Activated CD8-positive, alpha-beta memory T cell treated with anti-CD3 and anti-CD28 coated beads for 36 hours (primary cell): ENCODE measurements at regions not wholly inside any gene's neighbourhood (a gene's known extent, or its start where the extent isn't known, plus 50 kb on each side); places are given as distances from the start of the nearest gene placed in this dataset.

ENCODE experiments used
- CTCF ChIA-PET: fragments of 350-600 bp; sonication (Branson Sonifier 250); formaldehyde crosslinking; loops from one replicate; lab custom pipeline; 2021; ENCODE audit warnings: antibody characterized with exemption; lab: Charles Lee
- POLR2A ChIA-PET: fragments of 350-600 bp; sonication (Branson Sonifier 250); formaldehyde crosslinking; loops from one replicate; lab custom pipeline; 2021; ENCODE audit warnings: antibody characterized with exemption; lab: Charles Lee

DNA sequence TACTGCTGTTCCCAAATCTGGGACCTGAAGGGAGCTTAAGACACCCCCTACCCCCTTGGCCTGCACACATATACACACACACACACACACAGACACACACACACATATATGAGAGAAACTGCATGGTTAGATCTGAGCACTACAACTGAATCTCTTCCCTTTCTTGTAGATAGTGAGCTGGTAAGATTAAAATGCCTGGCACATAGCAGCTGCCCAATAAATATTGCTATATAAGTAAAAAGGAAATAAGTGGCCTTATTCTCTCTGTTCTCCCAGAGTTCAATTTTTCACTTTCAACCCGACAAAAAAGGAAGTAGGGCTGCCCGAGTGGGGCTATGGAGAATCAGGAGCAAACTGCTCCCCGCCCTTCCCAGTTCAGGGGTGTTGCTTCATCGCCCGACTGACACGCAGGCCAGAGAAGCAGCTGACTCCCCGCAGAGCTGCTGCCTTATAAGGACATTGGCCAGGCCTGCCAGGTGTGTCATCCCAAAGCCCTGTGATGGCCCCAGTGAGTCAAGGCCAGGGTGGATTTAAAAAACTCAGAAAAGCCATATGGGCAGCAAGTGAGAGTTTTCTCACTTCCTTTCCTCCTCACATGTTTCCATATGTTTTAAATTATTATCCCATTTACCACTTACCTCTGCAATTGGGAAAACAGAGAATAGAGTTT is 106.5 kb upstream of the SLC44A3 start:
- ChIA-PET POLR2A (no interaction called here), CTCF (no interaction called here)

DNA sequence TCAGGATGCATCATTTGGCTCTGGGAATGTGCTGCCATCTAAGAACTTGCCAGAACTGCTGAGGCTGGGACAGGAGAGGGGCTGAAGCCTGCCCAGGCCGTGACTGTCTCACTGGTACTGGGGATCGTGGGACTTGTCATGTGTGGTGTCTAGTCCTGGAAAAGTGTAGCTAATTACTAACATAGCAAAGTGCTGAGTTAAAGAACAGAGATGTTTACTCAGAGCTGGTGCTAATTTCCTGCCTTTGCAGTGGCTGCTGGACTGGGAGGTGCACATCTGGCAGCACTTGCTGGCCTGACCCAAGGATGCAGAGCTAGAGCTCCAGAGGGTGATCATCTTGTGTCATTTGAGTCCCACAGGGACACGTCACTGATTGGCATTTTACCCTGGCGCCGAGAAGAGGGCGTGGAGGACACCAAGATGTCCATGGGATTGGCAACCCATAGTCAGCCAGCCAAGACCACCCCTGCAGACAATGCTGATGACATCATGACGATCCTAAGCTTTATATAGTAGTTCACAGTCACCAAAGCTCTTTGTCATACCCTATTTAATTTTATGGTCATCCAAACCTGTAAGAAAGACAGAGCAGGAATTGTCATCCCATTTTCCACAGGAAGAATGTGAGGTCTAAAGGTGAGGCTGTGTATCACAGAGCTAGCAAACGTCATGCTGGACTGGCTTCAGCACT is 110.1 kb upstream of the SLC44A3 start:
- POLR2A ChIA-PET = no interaction called here
- CTCF ChIA-PET = no interaction called here

DNA sequence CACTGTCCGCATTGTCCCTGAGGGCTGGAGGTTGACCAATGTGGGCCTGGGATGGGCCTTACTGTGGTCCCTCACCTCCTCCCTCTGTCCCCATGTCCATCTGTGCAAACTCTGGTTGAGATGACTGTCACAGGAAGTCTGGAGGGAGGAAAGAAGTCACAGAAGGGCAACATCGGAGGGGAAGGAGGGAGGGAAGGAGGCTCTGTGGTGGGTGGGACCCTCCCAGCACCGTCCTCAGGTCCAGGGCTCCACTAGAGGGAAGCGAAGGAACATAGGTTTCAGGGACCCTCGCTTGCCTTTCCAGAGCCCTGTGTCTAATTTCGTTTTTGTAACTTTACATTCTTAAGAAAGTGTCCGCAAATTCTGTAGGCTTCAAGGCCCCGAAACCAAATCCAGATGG is 111.3 kb upstream of the SLC44A3 start:
- CTCF ChIA-PET = no interaction called here
- POLR2A ChIA-PET = no interaction called here

DNA sequence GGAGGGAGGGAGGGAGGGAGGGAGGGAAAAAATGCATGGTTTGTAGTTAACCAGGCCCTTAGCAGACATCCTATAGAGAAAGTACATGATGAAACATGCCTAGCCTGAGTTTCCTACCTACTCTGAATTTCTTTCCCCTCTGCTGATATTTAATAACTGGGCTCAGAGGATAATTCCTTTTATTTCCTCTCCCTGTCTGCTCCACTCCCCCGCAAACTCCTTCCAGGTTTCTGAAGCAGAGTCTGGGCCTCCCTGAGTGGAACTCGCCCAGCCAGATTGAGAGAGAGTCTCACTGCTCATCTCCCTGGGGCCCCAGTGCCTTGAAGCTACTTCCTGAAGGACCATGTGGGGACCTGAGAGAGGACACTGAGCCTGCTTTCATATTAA is 111.9 kb upstream of the SLC44A3 start:
- CTCF ChIA-PET = no interaction called here

DNA sequence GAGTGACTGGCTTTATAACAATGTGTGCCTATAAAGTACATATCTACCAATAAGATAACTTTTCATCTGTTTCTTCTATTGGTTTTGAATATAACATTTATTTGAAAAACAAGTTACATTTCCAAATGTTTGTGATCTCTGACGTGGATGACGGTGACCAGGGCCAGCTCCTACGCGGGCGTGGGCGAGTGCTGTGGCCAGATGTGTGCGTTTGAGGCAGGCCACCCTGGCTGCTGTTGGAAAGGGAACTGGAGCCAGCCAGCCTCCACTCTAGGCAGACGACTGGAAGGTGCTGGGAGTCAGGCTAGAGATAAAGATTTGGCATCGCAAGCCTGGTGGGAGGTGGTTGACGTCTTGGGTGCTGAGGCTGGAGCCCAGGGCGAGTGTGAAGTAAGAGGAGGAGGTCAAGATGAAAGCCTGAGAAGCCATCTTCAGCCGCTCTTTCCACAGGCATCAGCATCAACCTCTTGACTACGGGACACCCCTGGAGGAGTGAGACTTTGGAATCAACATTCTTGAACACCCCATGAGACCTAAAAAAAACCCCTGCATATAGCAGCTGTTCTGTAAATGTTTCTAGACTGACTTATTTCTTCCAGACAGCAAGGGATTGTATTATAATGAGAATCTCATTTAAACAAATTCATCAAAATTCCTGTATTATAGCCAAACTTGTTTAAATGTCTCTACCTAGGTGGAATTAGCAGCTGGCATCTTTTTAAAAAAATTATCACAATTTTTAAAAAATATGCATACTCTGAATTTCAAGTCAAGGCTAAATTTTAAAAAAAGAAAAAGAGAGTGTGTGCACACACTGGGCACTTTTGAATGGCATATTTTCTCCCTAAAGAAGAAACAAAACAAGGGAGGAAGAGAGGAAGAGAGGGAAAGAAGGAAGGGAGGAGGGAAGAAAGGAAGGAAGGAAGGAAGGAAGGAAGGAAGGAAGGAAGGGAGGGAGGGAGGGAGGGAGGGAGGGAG is 112.5 kb upstream of the SLC44A3 start:
- POLR2A ChIA-PET = no interaction called here
- CTCF ChIA-PET = no interaction called here

More for the DNA sequence above, 111.9 kb upstream of the SLC44A3 start:
- POLR2A ChIA-PET = no interaction called here

DNA sequence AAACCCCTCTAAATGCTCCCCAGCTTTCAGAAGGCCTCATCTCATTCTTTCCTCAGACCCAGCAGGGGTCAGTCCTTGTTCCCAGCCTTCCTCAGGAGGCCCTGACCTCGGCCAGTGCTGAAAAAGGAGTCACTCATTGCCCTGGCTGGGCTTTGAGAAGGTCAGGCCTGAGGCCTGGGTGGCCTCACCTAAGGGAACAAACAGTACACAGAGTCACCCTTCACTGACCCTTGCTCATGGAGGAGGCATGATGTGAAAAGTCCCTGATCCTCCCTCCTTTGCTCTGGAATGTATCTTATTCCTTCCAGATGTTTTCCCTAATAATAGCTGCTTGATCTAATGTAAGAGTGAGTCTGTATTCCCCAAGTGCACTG is 117.7 kb upstream of the SLC44A3 start:
- ChIA-PET CTCF (no interaction called here), POLR2A (no interaction called here)

DNA sequence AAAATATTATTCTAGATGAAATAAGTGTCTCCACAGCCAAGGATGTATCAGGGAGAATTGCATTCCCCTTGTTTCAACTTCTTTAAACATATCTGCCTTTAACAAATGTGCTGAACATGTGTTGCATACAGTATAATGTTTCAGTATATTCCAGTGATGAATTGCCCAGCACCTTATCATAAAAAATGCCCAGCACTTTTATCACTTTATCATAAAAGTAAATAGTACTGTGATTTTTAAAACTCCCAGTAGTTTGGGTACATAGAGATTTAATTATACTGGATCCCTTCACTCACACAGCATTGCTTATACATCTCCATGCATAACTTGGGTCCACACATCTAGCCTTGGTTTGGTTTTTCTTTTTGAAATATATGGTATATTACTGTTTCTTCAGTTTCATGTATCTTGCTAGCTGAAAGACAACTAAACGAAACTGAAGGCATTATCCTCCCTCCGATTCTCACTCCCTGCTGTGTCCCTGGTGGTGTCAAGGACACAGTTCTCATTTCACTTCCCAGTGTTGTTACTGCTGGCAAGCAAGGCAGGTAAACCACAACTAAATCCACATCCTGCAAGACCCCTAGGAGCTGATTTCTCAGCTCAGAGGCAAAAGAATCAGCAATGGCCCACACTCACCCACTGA is 118.2 kb upstream of the SLC44A3 start:
- CTCF ChIA-PET = no interaction called here
- POLR2A ChIA-PET = no interaction called here

DNA sequence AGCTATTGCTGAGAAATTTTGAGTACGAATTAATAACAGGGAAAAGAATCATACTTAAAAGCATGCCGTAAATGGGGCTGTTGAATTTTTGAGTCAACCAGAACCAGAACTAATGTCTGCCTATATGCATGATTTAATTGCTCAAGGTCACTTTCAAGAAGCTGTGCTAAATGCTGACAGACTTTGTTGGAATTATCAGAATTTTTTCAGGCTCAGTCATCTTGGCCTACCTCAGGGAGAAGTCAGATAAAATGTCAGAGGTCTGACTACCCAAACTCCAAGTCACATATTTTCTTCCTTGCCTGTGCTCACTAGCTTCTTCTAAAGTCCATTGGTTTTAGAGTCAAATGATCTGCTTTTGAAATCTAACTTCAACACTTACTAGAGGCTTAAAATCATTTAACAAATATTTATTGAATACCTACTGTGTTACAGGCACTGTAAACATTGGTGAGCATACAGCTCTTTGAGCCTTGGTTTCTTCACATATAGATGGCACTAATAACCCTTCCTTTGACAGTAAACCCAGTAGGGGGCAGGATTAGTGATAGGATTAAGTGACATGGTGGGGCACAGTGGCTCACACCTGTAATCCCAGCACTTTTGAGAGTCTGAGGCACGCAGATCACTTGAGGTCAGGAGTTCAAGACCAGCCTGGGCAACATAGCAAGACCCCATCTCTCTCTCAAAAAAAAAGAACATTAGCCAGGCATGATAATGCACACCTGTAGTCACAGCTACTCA is 121.2 kb upstream of the SLC44A3 start:
- ChIA-PET POLR2A (no interaction called here), CTCF (no interaction called here)

DNA sequence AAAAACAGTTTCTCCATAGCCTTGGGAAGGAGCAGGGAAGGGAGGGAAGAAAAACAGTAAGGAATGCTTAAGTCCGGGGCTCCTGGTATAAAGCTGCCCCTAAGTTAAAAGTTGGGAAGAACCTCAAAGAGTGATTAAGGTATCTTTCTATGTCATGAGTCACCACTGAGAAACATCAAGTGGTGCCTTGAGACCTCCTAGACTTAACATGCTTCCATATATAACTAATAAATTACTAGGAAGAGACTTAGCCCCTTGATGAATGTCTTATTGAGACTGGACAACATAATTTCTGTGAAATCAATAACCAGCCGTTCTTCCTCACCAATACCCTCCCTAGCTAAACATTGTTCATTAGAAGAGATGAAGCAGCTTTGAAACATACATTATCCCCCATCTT is 121.8 kb upstream of the SLC44A3 start:
- ChIA-PET POLR2A (no interaction called here), CTCF (no interaction called here)

DNA sequence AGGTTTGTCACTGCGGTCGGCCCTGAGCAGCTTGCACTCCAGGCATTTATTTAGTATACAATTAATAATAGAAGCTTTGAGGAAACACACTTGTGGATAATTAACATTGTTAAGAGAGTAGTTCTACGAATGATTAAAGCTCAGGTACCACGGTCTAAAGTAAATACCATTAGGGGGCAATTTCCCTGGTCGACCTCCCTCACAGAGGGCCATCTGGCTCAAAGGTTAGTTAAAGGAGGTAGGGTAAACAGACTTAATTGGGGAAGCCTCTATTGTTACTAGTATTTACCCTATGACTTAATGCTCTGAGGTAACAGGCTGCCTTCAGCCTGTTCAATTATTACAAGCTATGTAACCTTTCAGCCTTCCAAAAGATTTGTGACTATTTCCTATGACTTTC is 122.3 kb upstream of the SLC44A3 start:
- POLR2A ChIA-PET = no interaction called here

DNA sequence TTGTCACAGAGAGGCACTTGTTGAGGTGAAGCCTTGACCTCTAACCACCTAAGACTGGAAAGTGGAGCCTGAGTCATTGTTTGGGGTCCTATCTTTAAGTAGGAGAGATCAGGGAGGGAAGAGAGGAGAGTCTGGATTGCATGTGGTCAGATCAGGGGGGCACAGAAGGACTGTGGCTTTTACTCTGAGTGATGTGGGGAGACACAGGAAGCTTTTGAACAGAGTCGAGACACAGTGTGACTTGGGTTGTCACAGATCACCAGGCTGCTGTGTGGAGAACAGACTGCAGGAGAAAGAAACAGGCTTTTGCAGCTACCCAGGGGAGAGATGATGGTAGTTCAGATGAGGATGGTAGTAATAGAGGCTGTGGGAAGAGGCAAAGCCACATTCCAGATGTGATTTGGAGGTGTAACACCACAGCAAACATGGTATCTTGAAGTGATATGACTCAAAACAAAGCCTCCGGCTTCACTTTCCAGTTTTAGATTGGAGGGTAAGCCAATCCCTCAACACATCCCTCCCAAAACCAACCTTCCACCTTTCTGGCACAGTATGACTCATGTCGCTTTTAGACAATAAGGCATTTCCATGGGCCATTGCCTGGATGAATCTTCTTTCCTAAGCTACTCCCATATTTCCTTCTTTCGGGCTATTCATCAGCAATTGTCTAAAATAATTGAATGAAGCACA is 125.8 kb upstream of the SLC44A3 start:
- ChIA-PET POLR2A (no interaction called here), CTCF (no interaction called here)

More for the DNA sequence above, 122.3 kb upstream of the SLC44A3 start:
- CTCF ChIA-PET = no interaction called here

DNA sequence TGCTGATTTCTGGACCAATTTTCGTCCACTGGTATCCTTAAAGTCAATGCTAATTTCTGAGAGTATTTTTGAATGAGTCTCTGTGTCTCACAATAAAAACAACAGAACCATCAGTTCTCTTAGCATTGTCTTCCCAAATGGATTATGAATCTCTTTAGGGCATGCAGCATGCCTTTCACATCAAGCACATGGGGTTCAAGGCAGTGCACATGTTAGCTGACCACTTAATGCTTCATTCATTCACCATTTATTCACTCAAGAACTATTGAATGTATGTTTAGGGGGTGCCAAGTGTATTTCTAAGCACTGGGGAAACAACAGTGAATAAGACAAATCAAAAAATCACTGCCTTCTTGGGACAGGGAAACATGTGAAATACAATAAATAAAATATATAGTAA is 126.7 kb upstream of the SLC44A3 start:
- POLR2A ChIA-PET = no interaction called here
- CTCF ChIA-PET = no interaction called here

DNA sequence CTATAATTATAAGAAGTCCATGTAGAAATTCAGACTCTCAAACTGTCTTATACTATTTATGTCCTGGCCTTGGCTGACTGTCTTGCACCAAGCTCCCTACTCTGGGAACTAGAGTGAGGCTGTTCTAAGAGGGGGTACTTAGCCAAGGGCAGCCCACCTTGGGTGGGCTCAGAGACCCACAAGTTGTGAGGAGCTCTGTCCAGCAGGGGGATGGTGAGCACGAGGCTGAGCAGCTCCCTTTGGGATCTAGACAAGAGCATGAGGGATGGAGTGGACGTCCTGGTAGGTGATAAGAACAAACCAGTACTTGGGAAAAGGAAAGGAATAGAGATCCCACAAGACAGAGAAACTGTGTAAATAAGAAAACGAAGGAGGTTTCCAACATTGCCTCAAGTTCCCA is 127.1 kb upstream of the SLC44A3 start:
- ChIA-PET POLR2A (no interaction called here), CTCF (no interaction called here)

DNA sequence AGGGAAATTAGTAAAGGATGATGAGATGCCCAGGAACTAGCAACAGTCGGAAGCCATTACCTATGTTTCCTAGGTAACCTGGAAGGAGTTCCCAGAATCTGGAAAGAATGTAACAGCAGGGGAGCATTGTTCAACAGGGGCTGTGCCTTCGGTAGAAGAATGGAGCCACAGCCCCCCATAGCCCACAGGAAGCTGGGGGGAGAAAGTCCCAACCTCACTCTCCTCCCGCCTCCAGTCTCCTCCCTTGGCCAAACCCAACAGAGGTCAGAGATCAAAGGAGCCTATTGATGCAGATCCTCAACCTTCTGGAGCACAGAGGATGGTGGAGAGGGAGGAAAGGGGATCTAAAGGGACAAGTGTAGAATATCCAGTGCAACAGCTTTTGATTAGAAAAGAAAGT is 131.5 kb upstream of the SLC44A3 start:
- ChIA-PET POLR2A (interaction anchor here (0.6 kb wide), 1 partner anchor 172 kb away, joined by 5 read pairs; no protein-coding TSS in a partner anchor), CTCF (no interaction called here)

DNA sequence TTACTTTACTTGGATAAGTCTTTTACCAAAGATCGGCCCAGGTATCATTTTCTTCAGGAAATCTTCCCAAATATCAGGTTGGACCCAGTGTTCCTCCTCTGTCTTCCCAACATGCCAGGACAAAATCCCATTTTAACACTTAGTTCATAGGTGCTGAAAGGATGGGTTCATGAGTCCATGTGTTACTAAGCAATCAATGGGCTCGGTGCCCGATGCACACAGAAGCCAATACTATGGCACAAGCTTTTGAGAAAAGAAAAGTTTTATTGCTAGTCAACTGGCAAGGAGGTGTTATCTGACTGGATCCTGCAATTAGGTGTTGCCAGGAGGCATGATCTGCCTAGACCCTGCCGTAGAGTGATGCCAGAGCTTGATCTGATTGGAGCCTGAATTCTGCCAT is 133.3 kb upstream of the SLC44A3 start:
- POLR2A ChIA-PET = no interaction called here
- CTCF ChIA-PET = no interaction called here

DNA sequence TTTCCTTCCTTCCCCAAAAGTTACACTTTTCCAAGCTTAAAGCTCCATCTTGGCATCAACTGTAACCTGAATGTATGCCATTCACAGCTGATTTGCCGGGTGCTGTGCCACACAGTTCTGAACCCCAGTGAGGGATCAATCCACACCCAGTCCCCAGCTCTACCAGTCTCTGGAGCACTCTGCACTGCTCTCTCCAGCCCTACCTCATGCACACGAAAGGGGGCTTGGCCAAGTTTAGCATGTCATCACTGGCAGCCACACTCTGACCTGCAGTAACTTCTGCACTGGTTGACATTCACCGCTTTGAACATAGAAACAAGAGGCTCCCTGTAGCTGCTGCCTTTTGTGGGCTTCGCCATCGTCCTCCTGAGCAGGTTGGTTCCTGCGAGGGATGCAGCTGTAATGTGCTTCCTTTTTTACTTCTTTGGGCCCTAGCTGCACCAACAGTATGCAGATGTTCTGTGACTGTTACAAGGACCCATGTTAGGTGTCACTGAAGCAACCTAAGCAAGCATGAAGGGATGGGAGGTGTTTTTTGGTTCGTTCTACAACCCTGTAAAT is 135.4 kb upstream of the SLC44A3 start:
- CTCF ChIA-PET = no interaction called here

DNA sequence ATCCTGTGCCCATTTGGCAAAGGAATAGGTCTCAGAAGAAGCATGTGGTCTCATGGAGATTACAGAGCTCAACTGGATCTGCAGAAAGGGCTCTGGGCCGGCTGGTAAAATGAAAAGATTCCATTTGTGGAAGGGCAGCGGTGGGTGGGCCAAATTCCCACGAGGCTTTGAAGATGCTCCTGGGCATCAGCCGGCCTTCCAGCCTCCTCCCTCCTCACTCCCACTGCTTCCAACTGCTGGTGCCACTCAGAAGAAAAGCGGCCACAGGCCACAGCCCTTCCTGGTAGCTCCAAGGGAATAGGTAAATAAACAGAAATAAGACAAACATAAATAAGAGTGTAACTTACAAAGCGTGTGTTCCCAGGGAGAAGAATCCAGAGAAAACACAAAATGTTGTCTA is 136.3 kb upstream of the SLC44A3 start:
- POLR2A ChIA-PET = no interaction called here
- CTCF ChIA-PET = no interaction called here

More for the DNA sequence above, 135.4 kb upstream of the SLC44A3 start:
- POLR2A ChIA-PET = no interaction called here

DNA sequence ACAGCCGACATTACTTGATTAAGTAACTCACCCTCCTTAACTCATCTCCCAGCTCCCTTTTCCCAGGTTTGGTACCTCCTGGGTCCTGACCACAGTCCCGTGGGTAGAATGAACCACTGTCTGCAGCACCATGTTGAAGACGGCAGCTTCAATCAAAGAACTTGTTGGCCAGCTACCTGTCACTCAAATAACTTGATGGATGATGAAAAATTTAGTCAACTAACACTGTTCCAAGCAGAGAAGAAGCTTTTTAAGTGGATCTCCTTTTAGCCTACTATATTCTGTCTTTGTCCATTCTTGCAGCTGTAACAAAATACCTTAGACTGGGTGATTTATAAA is 138.4 kb upstream of the F3 start:
- CTCF ChIA-PET = no interaction called here

More for the DNA sequence above, 138.4 kb upstream of the F3 start:
- POLR2A ChIA-PET = no interaction called here
